Kidney (tissue), 13 donors: ENCODE measurements at regions not wholly inside any gene's neighbourhood (a gene's known extent, or its start where the extent isn't known, plus 50 kb on each side); places are given as distances from the start of the nearest gene placed in this dataset.

Source experiments
- DNase-seq, 5 donors: peaks; one replicate each; pipeline ENCODE4 v3.0.0-alpha.2; 2013 to 2020
- FAIRE-seq: peaks from 2 replicates; lab custom pipeline; 2012; peaks lifted over from hg19 to GRCh38; lab: Jason Lieb, UNC
- H3K27ac ChIP-seq, 2 donors: one replicate each; pipeline ENCODE4 v1.7.0; 2013; ENCODE audit warnings: low read depth in 2 of 2, low read length in 2 of 2, inconsistent platforms in 1 of 2
- H3K27me3 ChIP-seq: one replicate; pipeline ENCODE4 v1.7.1; 2013; ENCODE audit warnings: low read length, inconsistent platforms; ENCODE audit not compliant: control insufficient read depth, insufficient read depth
- H3K36me3 ChIP-seq, 3 donors: one replicate each; pipeline versions ENCODE4 v1.7.0 to v1.7.1; 2013; ENCODE audit warnings: low read length in 3 of 3, control low read depth in 1 of 3, inconsistent platforms in 1 of 3; ENCODE audit not compliant: insufficient read depth in 3 of 3, control insufficient read depth in 2 of 3
- H3K4me1 ChIP-seq, 3 donors: one replicate each; pipeline versions ENCODE4 v1.7.0 to v1.7.1; 2013; ENCODE audit warnings: low read length in 3 of 3, inconsistent platforms in 1 of 3, low read depth in 1 of 3; ENCODE audit not compliant: control insufficient read depth in 2 of 3, insufficient read depth in 2 of 3
- H3K4me3 ChIP-seq, 3 donors: one replicate each; pipeline versions ENCODE4 v1.7.0 to v1.8.1; 2013; ENCODE audit warnings: low read length in 3 of 3, control low read depth in 1 of 3, inconsistent platforms in 1 of 3
- H3K9ac ChIP-seq, 3 donors: one replicate each; pipeline versions ENCODE4 v1.7.0 to v1.7.1; 2013; ENCODE audit warnings: low read length in 3 of 3, control low read depth in 1 of 3, inconsistent platforms in 1 of 3
- H3K9me3 ChIP-seq, 3 donors: one replicate each; pipeline versions ENCODE4 v1.7.0 to v1.7.1; 2013; ENCODE audit warnings: low read length in 3 of 3, control low read depth in 1 of 3, inconsistent platforms in 1 of 3; ENCODE audit not compliant: control insufficient read depth in 2 of 3, insufficient read depth in 1 of 3
- CTCF ChIP-seq: IDR thresholded peaks from 3 replicates; pipeline ENCODE4 v1.5.1; 2012; ENCODE audit warnings: mild to moderate bottlenecking, moderate library complexity, borderline replicate concordance; ENCODE audit not compliant: insufficient read depth; ENCODE audit errors: extremely low read depth
- intact Hi-C: fragments of 100-400 bp; cut with DNase I; formaldehyde crosslinking; loops from one replicate; pipeline ENCODE4 v1.11.1; 2022
- donor health status: control.
- donor health status: control.
- donor health status: control.
- donor health status: control.
- donor health status: control.
- donor health status: DM: yes; HTN: yes; CAD: no.
- donor health status: Normal renal cell carcinoma (clear cell type).

GRCh38 chr4:81526706-81527105 lies 55.0 kb upstream of the RASGEF1B start:
- H3K9ac ChIP-seq, result no peak overlapping the region
- H3K27me3 ChIP-seq, result no peaks in the 10 kb centered on the region
- no peak overlapping the region for H3K27ac ChIP-seq
- H3K9me3 ChIP-seq, result no peaks in the 10 kb centered on the region
- no peak overlapping the region for H3K4me3 ChIP-seq
- H3K36me3 ChIP-seq, result no peaks in the 10 kb centered on the region
- intact Hi-C loops, result no loop called here
- no peak for TF ChIP-seq CTCF
- no peak for FAIRE-seq
- H3K4me1 ChIP-seq, result no peaks in the 10 kb centered on the region
- no peak for DNase-seq

GRCh38 chr4:81523672-81524327 lies 52.1 kb upstream of the RASGEF1B start:
- no peak for FAIRE-seq
- Histone ChIP-seq H3K9me3 (no peaks in the 10 kb centered on the region), H3K4me3 (no peak overlapping the region), H3K4me1 (no peaks in the 10 kb centered on the region), H3K27ac (no peak overlapping the region), H3K9ac (no peak overlapping the region), H3K36me3 (no peaks in the 10 kb centered on the region), H3K27me3 (no peaks in the 10 kb centered on the region)
- DNase-seq, result no peak
- TF ChIP-seq CTCF, result no peak
- intact Hi-C loops, result no loop called here

- no peak for DNase-seq
- TF ChIP-seq CTCF, result no peak
Observed at GRCh38 chr4:81522711-81523110, 51.0 kb upstream of the RASGEF1B start.

GRCh38 chr4:81521708-81522107 lies 50.0 kb upstream of the RASGEF1B start:
- no peak overlapping the region for H3K27ac ChIP-seq
- no peak for TF ChIP-seq CTCF
- no peaks in the 10 kb centered on the region for H3K36me3 ChIP-seq
- H3K9ac ChIP-seq, result no peak overlapping the region
- intact Hi-C loops, result no loop called here
- H3K4me1 ChIP-seq, result no peaks in the 10 kb centered on the region
- DNase-seq (no peak), FAIRE-seq (no peak)
- no peak overlapping the region for H3K4me3 ChIP-seq
- H3K27me3 ChIP-seq, result no peaks in the 10 kb centered on the region
- H3K9me3 ChIP-seq, result no peaks in the 10 kb centered on the region

More at GRCh38 chr4:81522711-81523110, 51.0 kb upstream of the RASGEF1B start:
- no peak overlapping the region for H3K27ac ChIP-seq
- no peak overlapping the region for H3K9ac ChIP-seq
- H3K36me3 ChIP-seq, result no peaks in the 10 kb centered on the region
- no peaks in the 10 kb centered on the region for H3K9me3 ChIP-seq
- H3K4me1 ChIP-seq, result no peaks in the 10 kb centered on the region
- H3K27me3 ChIP-seq, result no peaks in the 10 kb centered on the region
- intact Hi-C loops, result no loop called here
- no peak overlapping the region for H3K4me3 ChIP-seq
- FAIRE-seq, result no peak
